Colonic mucosa (tissue), 4 donors: ENCODE measurements at regions not wholly inside any gene's neighbourhood (a gene's known extent, or its start where the extent isn't known, plus 50 kb on each side); places are given as distances from the start of the nearest gene placed in this dataset.

Experiments used
- DNase-seq: peaks from one replicate; pipeline ENCODE4 v3.0.0-alpha.2; 2020
- H3K27ac ChIP-seq: fragments of 200-600 bp; one replicate; pipeline ENCODE4 v1.8.0; 2021
- H3K27me3 ChIP-seq: fragments of 200-600 bp; one replicate; pipeline ENCODE4 v1.8.0; 2021
- H3K36me3 ChIP-seq: fragments of 200-600 bp; one replicate; pipeline ENCODE4 v1.8.0; 2021
- H3K4me1 ChIP-seq: fragments of 200-600 bp; one replicate; pipeline ENCODE4 v1.8.0; 2021; ENCODE audit warnings: mild to moderate bottlenecking
- H3K4me3 ChIP-seq: fragments of 200-600 bp; one replicate; pipeline ENCODE4 v1.8.0; 2021
- H3K9ac ChIP-seq, 2 donors: one replicate each; pipeline ENCODE4 v1.7.0; 2013; ENCODE audit warnings: control low read depth in 2 of 2, low read depth in 2 of 2, low read length in 2 of 2
- H3K9me3 ChIP-seq: fragments of 200-600 bp; one replicate; pipeline ENCODE4 v1.8.0; 2021
- intact Hi-C: fragments of 100-400 bp; cut with DNase I; formaldehyde crosslinking; loops from one replicate; pipeline ENCODE4 v1.14.1; 2022
- TF ChIP-seq, protein P1 (sequence below): fragments of 200-600 bp; IDR thresholded peaks from one replicate; pipeline ENCODE4 v1.8.0; 2022; ENCODE audit warnings: antibody characterized with exemption, mild to moderate bottlenecking
- donor health status: healthy.
- donor health status: DM: no; HTN: no; CAD: no.
- donor health status: DM: no; HTN: no; CAD: no.

DNA sequence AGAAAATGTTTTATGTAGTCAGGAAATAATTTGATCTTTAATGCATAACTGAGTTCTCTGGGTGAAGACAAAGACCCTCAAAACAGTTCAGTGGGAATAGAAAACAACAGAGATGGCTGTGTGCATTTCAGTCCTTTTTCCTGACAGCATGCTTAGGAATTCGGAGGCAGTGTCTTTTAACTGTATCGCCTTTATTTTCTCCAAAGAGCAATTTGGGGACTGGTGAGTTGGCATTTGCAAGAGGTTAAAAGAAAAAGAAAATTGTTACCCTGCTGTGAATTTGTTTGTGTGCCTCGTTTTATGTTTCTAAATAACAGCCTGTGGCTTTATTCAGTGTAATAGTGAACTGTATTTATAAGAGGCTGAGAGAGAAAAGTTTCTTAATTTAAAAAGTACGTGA is 227.8 kb upstream of the DMAC1 start:
- Histone ChIP-seq H3K9me3 (no peaks in the 10 kb centered on the region), H3K36me3 (no peaks in the 10 kb centered on the region), H3K9ac (no peak overlapping the region), H3K27me3 (no peaks in the 10 kb centered on the region), H3K4me3 (no peak overlapping the region), H3K27ac (no peak overlapping the region), H3K4me1 (no peaks in the 10 kb centered on the region)
- TF ChIP-seq, protein P1, sequence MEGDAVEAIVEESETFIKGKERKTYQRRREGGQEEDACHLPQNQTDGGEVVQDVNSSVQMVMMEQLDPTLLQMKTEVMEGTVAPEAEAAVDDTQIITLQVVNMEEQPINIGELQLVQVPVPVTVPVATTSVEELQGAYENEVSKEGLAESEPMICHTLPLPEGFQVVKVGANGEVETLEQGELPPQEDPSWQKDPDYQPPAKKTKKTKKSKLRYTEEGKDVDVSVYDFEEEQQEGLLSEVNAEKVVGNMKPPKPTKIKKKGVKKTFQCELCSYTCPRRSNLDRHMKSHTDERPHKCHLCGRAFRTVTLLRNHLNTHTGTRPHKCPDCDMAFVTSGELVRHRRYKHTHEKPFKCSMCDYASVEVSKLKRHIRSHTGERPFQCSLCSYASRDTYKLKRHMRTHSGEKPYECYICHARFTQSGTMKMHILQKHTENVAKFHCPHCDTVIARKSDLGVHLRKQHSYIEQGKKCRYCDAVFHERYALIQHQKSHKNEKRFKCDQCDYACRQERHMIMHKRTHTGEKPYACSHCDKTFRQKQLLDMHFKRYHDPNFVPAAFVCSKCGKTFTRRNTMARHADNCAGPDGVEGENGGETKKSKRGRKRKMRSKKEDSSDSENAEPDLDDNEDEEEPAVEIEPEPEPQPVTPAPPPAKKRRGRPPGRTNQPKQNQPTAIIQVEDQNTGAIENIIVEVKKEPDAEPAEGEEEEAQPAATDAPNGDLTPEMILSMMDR = no peak
- no peak for DNase-seq
- intact Hi-C loops = no loop called here

DNA sequence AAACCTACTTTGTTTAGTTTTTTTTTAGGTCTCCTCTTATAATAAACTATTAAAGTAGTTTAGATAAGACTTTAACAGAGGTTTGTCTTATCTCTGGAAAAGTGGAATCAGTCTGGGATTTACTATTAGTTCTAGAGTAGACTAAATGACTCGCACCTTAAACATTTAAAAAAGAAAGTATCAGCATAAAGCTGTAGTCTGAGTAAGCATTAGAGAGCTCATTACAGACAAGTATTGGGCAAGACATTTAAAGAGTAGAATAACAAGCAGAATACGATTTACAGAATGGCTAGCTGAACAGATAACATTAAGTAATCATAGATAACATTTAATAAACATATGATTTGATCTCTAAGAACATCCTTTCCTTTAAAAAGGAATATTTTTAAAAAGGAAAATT is 226.0 kb upstream of the DMAC1 start:
- Histone ChIP-seq H3K27ac (no peak overlapping the region), H3K4me3 (no peak overlapping the region), H3K36me3 (no peaks in the 10 kb centered on the region), H3K27me3 (no peaks in the 10 kb centered on the region), H3K4me1 (no peaks in the 10 kb centered on the region), H3K9ac (no peak overlapping the region), H3K9me3 (no peaks in the 10 kb centered on the region)
- no peak for DNase-seq
- TF ChIP-seq, protein P1 = no peak
- intact Hi-C loops = no loop called here

DNA sequence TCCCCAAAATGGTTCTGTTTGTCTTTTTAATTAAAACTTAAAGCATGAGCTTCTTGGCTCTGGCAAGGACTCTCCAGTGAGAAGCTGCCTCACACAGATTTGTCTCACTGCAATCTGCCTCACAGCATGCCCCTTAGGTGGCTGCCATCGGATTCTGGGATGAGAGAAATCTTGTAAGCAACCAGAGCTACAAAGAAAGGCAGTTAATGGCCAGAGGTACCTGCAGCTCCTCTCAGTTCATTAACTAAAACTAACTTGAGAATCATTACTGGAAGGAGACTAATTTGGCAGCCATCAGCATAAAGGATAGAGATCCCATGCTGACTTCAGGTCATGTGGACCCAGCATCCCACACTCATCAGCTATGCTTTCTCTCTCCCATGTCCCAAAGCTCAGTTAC is 220.6 kb upstream of the DMAC1 start:
- Histone ChIP-seq H3K36me3 (no peaks in the 10 kb centered on the region), H3K9me3 (no peaks in the 10 kb centered on the region), H3K27ac (no peak overlapping the region), H3K4me3 (no peak overlapping the region), H3K27me3 (no peaks in the 10 kb centered on the region), H3K4me1 (no peaks in the 10 kb centered on the region), H3K9ac (no peak overlapping the region)
- intact Hi-C loops = no loop called here
- TF ChIP-seq, protein P1 = no peak
- DNase-seq = no peak

DNA sequence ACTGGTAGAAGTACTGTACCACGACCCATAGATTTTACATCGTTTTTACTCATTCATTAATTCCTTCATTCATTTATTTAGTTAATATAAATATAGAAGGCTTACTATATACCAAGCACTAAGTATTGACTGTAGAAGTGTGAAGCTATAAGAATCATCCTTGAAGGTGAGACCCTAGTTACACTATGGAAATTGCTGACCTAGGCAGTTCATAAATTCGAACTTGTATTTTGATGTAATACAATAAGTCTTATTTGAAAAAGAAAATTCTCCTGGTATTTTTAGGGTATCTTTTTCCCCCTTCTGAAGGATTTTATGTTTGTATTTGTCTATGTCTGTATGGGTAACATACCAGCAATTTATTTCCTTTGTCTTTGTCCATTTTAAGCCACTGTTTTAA is 220.1 kb upstream of the DMAC1 start:
- no peak overlapping the region for H3K27ac ChIP-seq
- no peak overlapping the region for H3K9ac ChIP-seq
- no peaks in the 10 kb centered on the region for H3K4me1 ChIP-seq
- DNase-seq = no peak
- TF ChIP-seq, protein P1 = no peak
- H3K4me3 ChIP-seq = no peak overlapping the region
- intact Hi-C loops = no loop called here
- no peaks in the 10 kb centered on the region for H3K27me3 ChIP-seq
- H3K9me3 ChIP-seq = no peaks in the 10 kb centered on the region
- H3K36me3 ChIP-seq = no peaks in the 10 kb centered on the region

DNA sequence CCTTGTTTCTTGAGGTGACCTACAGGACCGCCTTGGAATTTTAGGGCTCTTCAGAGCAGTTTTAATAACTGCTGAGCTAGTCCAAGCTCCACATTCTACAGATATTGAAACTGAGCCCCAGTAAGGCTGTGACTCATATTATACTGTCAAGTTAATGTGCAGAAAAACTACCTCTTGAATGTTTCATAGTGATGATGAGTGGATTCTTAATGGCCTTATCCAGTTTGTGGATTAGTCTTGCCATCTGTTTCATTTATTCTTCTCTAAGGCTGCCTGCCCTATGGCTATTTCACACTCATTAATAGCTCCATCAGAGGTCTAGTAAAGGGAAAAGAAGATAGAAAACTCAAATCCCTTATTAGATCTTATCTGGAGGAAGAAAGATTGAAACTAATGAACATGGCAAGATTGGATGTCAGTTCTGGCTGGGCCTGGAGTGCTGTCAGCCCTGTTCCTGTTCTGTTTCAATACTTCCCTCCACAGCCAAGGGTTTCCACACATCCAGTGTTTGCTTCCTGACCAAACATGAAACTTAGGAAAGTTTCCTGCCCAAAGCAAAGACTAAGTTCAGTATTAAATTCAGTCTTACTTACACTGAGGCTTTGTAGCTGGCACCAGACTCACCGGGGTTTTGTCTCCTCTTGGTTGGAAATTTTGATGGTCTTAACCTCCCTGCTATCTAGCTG is 215.6 kb upstream of the DMAC1 start:
- Histone ChIP-seq H3K4me1 (no peaks in the 10 kb centered on the region), H3K27ac (no peak overlapping the region), H3K36me3 (no peaks in the 10 kb centered on the region), H3K9me3 (no peaks in the 10 kb centered on the region), H3K27me3 (no peaks in the 10 kb centered on the region), H3K9ac (no peak overlapping the region), H3K4me3 (no peak overlapping the region)
- intact Hi-C loops = no loop called here
- TF ChIP-seq, protein P1 = no peak
- DNase-seq = no peak
